ENCODE measurements at regions not wholly inside any gene's neighbourhood (a gene's known extent, or its start where the extent isn't known, plus 50 kb on each side); places are given as distances from the start of the nearest gene placed in this dataset.

DNA sequence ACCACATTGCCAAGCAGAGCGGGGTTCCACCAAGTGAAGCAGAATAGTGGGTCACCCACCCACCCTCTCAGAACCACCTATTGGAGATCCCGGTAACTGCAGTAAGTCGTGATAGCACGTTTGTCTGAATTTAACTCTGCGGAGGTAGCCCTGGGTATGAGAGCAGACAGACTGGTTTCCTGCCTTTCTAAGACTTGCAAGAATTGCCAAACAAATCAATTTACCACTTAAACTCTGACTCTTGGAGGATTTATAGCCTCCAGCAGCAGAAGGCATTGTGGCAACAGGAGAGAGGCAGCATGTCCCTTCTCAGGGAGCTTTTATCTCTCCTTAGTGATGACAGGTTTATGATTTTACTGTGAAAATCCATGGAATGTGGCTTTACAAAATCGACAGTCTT lies 287.9 kb upstream of the FMN2 start:
- H3K4me3 ChIP-seq (ENCODE audit: low read depth, low read length, poor library complexity, severe bottlenecking), result no peak overlapping the region
- H3K27me3 ChIP-seq (replicated peaks; ENCODE audit: insufficient read depth, low read depth, low read length, poor library complexity), result no peaks in the 10 kb centered on the region
- H3K9me3 ChIP-seq (ENCODE audit: low read depth, low read length, poor library complexity, severe bottlenecking), result no peaks in the 10 kb centered on the region
- TF ChIP-seq, protein P1, sequence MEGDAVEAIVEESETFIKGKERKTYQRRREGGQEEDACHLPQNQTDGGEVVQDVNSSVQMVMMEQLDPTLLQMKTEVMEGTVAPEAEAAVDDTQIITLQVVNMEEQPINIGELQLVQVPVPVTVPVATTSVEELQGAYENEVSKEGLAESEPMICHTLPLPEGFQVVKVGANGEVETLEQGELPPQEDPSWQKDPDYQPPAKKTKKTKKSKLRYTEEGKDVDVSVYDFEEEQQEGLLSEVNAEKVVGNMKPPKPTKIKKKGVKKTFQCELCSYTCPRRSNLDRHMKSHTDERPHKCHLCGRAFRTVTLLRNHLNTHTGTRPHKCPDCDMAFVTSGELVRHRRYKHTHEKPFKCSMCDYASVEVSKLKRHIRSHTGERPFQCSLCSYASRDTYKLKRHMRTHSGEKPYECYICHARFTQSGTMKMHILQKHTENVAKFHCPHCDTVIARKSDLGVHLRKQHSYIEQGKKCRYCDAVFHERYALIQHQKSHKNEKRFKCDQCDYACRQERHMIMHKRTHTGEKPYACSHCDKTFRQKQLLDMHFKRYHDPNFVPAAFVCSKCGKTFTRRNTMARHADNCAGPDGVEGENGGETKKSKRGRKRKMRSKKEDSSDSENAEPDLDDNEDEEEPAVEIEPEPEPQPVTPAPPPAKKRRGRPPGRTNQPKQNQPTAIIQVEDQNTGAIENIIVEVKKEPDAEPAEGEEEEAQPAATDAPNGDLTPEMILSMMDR (conservative IDR thresholded peaks at IDR 0.05; ENCODE audit: low read depth, low read length), result no peak
- TF ChIP-seq EZH2 (IDR thresholded peaks at IDR 0.05; ENCODE audit: borderline replicate concordance, low read depth, low read length, poor library complexity, severe bottlenecking), result no peak
- BruUV-seq (replicated peaks), result no TSS peak
- ChIA-PET POLR2A (ENCODE audit: low non-redundant PET) (no interaction called here), CTCF (no interaction called here)
- no peak for DNase-seq (ENCODE audit: low spot score)
- no peaks in the 10 kb centered on the region for H3K36me3 ChIP-seq (ENCODE audit: insufficient read depth, low read length, poor library complexity, severe bottlenecking)
- intact Hi-C loops (cut with micrococcal nuclease; ENCODE audit: unreplicated experiment), result no loop called here
- H3K27ac ChIP-seq (ENCODE audit: low read depth, low read length, poor library complexity, severe bottlenecking), result no peak overlapping the region
- H3K4me1 ChIP-seq (ENCODE audit: insufficient read depth, low read length, poor library complexity, severe bottlenecking), result no peaks in the 10 kb centered on the region

DNA sequence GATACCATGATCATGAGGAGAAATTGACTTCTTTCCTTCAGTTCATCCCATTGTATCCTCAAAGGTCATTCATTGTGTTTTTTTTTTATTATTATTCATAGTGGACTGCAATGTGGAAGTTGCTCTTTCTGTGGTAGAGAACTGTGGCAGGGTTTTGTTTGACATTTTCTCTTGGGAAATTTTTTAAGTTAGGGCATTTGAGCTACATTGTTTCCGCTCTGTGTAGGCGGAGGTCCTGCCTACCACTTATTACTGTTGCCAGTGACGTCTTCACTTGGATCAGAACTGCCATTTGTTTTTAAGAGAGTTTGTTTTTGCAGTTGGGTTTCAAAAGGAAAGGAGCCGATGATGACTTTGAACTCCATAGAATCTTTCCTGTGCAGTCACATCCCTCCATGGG lies 287.4 kb upstream of the FMN2 start:
- no peak for TF ChIP-seq EZH2 (IDR thresholded peaks at IDR 0.05; ENCODE audit: borderline replicate concordance, low read depth, low read length, poor library complexity, severe bottlenecking)
- TF ChIP-seq, protein P1 (conservative IDR thresholded peaks at IDR 0.05; ENCODE audit: low read depth, low read length), result no peak
- Histone ChIP-seq H3K27ac (ENCODE audit: low read depth, low read length, poor library complexity, severe bottlenecking) (no peak overlapping the region), H3K4me3 (ENCODE audit: low read depth, low read length, poor library complexity, severe bottlenecking) (no peak overlapping the region), H3K27me3 (replicated peaks; ENCODE audit: insufficient read depth, low read depth, low read length, poor library complexity) (no peaks in the 10 kb centered on the region), H3K4me1 (ENCODE audit: insufficient read depth, low read length, poor library complexity, severe bottlenecking) (no peaks in the 10 kb centered on the region), H3K9me3 (ENCODE audit: low read depth, low read length, poor library complexity, severe bottlenecking) (no peaks in the 10 kb centered on the region), H3K36me3 (ENCODE audit: insufficient read depth, low read length, poor library complexity, severe bottlenecking) (no peaks in the 10 kb centered on the region)
- ChIA-PET CTCF (no interaction called here), POLR2A (ENCODE audit: low non-redundant PET) (no interaction called here)
- no TSS peak for BruUV-seq (replicated peaks)
- intact Hi-C loops (cut with micrococcal nuclease; ENCODE audit: unreplicated experiment), result no loop called here
- DNase-seq (ENCODE audit: low spot score), result no peak

DNA sequence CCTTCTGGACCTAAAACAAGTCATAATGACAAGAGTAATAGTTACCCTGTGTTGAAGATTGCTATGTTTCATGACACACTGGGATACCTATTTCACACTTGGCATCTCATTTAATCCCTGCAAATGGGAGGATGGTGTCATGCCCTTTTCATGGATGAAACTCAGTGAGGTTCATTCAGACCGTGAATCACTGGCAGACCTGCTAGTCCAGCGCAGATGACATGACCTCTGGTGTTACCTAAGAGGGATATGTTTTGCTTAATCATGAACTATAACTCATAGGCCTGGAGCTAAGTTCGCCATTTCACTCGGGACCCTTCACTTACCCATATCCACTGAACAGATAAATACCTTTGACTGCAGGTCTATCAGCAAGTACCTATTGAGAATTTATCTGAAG lies 286.6 kb upstream of the FMN2 start:
- BruUV-seq (replicated peaks), result no TSS peak
- no peaks in the 10 kb centered on the region for H3K36me3 ChIP-seq (ENCODE audit: insufficient read depth, low read length, poor library complexity, severe bottlenecking)
- DNase-seq (ENCODE audit: low spot score), result no peak
- ChIA-PET CTCF (no interaction called here), POLR2A (ENCODE audit: low non-redundant PET) (no interaction called here)
- no peak for TF ChIP-seq EZH2 (IDR thresholded peaks at IDR 0.05; ENCODE audit: borderline replicate concordance, low read depth, low read length, poor library complexity, severe bottlenecking)
- TF ChIP-seq, protein P1 (conservative IDR thresholded peaks at IDR 0.05; ENCODE audit: low read depth, low read length), result no peak
- H3K4me1 ChIP-seq (ENCODE audit: insufficient read depth, low read length, poor library complexity, severe bottlenecking), result no peaks in the 10 kb centered on the region
- H3K27ac ChIP-seq (ENCODE audit: low read depth, low read length, poor library complexity, severe bottlenecking), result no peak overlapping the region
- no peaks in the 10 kb centered on the region for H3K9me3 ChIP-seq (ENCODE audit: low read depth, low read length, poor library complexity, severe bottlenecking)
- intact Hi-C loops (cut with micrococcal nuclease; ENCODE audit: unreplicated experiment), result no loop called here
- no peaks in the 10 kb centered on the region for H3K27me3 ChIP-seq (replicated peaks; ENCODE audit: insufficient read depth, low read depth, low read length, poor library complexity)
- H3K4me3 ChIP-seq (ENCODE audit: low read depth, low read length, poor library complexity, severe bottlenecking), result no peak overlapping the region
